ENCODE measurements at regions not wholly inside any gene's neighbourhood (a gene's known extent, or its start where the extent isn't known, plus 50 kb on each side); places are given as distances from the start of the nearest gene placed in this dataset.

- ChIA-PET POLR2A (interaction anchor here (0.6 kb wide), 1 partner anchor 26 kb away, joined by 6 read pairs; no protein-coding TSS in a partner anchor), CTCF (interaction anchor here (0.7 kb wide), 1 partner anchor 12 kb away, joined by 3 read pairs; no protein-coding TSS in a partner anchor)
- Histone ChIP-seq H3K4me3 (ENCODE audit: low read depth in 2 of 2, low read length in 2 of 2) (no peak overlapping the region), H3K4me1 (ENCODE audit: control insufficient read depth, insufficient read depth, low read length) (no peaks in the 10 kb centered on the region), H3K36me3 (ENCODE audit: control insufficient read depth, insufficient read depth, low read length) (no peaks in the 10 kb centered on the region), H3K27ac (ENCODE audit: low read length) (no peak overlapping the region), H3K27me3 (ENCODE audit: control insufficient read depth, insufficient read depth, low read length) (no peaks in the 10 kb centered on the region), H3K9me3 (ENCODE audit: control insufficient read depth, insufficient read depth, low read depth, low read length) (no peaks in the 10 kb centered on the region)
- in situ Hi-C loops (cut with HindIII; ENCODE audit: low pct_unique_long_range_greater_than_20kb, low sequenced_read_pairs): no loop called here
- no peak for ATAC-seq
- intact Hi-C loops (cut with micrococcal nuclease; ENCODE audit: unreplicated experiment): no loop called here
- no TSS peak for BruUV-seq (replicated peaks)
- no peak for TF ChIP-seq REST (IDR thresholded peaks at IDR 0.05; ENCODE audit: insufficient read depth in 1 of 2, low read depth in 2 of 2, low read length in 1 of 2)
- DNase-seq (ENCODE audit: low read depth, low spot score): no peak
Measured at GRCh38 chr4:153095448-153096204, 108.6 kb upstream of the TRIM2 start.

- Histone ChIP-seq H3K4me3 (ENCODE audit: low read depth in 2 of 2, low read length in 2 of 2) (no peak overlapping the region), H3K27me3 (ENCODE audit: control insufficient read depth, insufficient read depth, low read length) (no peaks in the 10 kb centered on the region), H3K9me3 (ENCODE audit: control insufficient read depth, insufficient read depth, low read depth, low read length) (no peaks in the 10 kb centered on the region), H3K36me3 (ENCODE audit: control insufficient read depth, insufficient read depth, low read length) (no peaks in the 10 kb centered on the region), H3K27ac (ENCODE audit: low read length) (no peak overlapping the region), H3K4me1 (ENCODE audit: control insufficient read depth, insufficient read depth, low read length) (no peaks in the 10 kb centered on the region)
- TF ChIP-seq POLR2AphosphoS5 (IDR thresholded peaks at IDR 0.05; ENCODE audit: low read depth, low read length) (no peak), SIN3A (IDR thresholded peaks at IDR 0.05; ENCODE audit: borderline replicate concordance, insufficient read depth, low read depth, low read length) (no peak), REST (IDR thresholded peaks at IDR 0.05; ENCODE audit: insufficient read depth in 1 of 2, low read depth in 2 of 2, low read length in 1 of 2) (no peak), CTCF (IDR thresholded peaks at IDR 0.05) (no peak), TCF7L2 (IDR thresholded peaks at IDR 0.05; ENCODE audit: low read depth, low read length) (no peak)
- BruUV-seq (replicated peaks): no TSS peak
- CTCF ChIA-PET: interaction anchor here (0.7 kb wide), 1 partner anchor 13 kb away, joined by 3 read pairs; no protein-coding TSS in a partner anchor
- in situ Hi-C loops (cut with HindIII; ENCODE audit: low pct_unique_long_range_greater_than_20kb, low sequenced_read_pairs): no loop called here
- intact Hi-C loops (cut with micrococcal nuclease; ENCODE audit: unreplicated experiment): no loop called here
- POLR2A ChIA-PET: interaction anchor here (0.6 kb wide), 1 partner anchor 27 kb away, joined by 6 read pairs; no protein-coding TSS in a partner anchor
- ATAC-seq (no peak), DNase-seq (ENCODE audit: low read depth, low spot score) (no peak)
Measured at GRCh38 chr4:153096344-153096743, 107.9 kb upstream of the TRIM2 start.

Measured in Panc1 (cell line).